HG03571 (cell line): ENCODE measurements at regions not wholly inside any gene's neighbourhood (a gene's known extent, or its start where the extent isn't known, plus 50 kb on each side); places are given as distances from the start of the nearest gene placed in this dataset.
A peak's percentile ranks its signal among the peaks of the same experiment; 100 is the strongest.
"Not testable (repeated sequence)": the region's sequence is repeated elsewhere in the genome, so short reads cannot be mapped to it uniquely, and the experiment has no call there.

Experiments used
- ATAC-seq: cut with Tn5 transposase; IDR thresholded peaks from one replicate; pipeline ENCODE4 v1.9.1; 2021; ENCODE audit not compliant: unreplicated experiment

DNA sequence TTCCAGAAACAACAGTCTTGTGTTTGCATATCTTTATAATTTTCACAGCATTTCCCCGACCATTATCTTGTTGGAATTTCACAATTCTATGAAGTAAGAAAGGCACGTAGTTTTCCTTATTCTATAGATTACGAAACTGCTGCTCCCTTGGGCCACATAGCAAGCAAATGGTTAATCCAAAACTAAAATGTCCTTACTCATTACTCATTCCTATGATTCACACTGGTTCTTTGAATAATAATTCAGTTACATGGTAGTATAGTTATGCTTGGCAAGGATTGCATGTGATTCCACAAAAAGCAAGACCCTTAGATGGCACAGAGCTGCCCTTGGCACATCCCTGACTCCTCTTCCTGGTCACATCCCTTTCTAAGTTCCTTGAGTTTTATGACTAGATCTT is 51.2 kb downstream of the OR13H1 start:
- no peak for ATAC-seq

DNA sequence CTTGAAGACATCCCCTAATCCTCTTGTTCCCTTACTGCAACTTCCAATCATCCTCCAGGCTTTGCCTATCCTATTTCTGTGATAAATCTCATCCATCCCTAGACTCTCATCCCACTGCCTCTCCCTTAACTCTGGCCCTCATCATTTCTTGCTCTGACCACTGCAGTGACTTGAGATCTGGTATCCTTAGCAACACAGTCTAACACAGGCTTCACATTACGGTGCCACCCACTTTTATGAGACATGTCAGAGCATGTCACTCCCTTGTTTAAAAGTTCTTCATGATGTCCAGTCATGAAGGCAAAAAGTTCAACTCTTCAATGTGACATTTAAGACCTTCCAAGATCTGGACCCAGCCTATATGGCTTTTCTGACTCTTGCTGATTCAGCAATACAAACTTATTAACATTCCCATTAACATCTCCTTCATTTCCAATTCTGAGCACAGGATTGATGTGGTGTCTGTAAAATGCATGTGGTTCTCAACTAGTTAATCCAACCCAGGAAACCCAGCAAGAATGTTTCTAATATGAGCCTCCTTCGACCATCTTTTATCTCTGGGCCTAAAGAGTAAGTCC is 64.0 kb downstream of the OR13H1 start:
- no peak for ATAC-seq

DNA sequence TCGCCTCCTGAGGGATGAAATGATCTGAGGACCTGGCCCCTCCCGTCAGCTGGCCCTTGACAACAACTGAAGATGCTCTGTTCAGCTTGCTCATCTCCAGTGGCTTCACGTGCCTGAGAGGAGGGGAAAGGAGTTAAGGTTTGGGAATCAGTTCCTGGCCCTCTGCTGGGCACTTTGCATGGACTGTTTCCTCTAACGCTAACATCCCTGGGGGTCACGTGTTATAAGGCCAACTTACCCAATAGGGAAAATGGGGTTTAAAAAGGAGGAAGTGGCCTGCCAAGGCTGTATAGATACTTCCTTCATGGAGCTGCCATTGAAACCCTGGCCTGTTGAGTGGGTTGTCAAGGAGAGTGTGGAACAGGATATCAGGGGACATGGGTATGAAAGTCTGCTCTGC is 65.6 kb downstream of the OR13H1 start:
- no peak for ATAC-seq

DNA sequence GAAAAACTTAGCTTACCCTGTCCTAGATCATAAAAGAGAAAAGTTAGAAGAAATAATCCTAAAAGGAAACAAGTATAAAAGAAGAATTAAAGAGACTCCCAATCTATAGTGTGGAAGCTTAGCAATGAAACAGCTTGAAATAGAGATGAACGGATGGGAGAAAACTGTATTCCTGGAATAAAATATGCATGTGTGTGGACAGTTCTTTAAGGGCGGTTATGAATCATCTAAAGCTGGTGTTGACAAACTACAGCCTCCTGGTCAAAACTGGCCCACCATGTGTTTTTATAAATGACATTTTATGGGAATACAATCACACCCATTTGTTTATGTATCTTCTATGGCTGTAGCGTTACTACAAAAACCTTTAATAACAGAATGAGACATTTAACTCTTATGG is 69.4 kb downstream of the OR13H1 start:
- no peak for ATAC-seq

DNA sequence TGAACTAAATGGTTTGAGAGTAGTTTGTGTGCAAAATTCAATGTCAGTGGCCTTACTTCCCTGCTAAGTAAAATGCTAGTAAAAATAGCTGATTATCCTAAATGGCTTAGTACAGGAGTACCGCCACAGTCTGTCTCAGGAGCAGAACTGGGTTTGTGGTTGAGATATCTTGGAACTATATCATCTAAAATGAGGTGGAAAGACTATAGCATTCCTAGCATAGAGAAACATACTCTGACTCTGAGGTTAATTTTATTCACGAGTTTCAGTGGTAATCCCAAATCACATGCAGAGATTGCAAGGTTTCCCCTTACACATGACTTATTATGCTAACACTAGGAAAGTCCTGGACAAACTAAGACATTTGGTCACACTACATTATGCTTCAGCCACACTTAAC is 70.4 kb downstream of the OR13H1 start:
- no peak for ATAC-seq

DNA sequence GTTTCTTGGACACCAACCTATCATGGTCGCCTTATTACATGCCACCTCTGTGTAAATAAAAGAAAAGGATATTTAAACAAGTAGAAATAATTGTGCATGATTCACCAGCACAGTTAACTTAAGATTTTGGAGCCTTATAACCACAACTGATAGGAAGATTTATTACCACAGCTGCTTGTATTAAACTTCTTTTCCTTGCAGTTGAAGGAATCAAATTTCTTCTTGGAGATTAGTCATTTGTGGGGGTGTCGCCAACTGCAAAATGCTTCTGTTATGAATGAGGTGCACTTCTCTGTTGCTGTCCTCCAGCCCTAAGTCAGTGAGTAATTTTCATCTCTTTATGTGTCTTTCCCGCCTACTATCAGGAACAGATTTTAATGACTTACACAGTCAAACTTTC is 73.3 kb downstream of the OR13H1 start:
- ATAC-seq, result no peak

DNA sequence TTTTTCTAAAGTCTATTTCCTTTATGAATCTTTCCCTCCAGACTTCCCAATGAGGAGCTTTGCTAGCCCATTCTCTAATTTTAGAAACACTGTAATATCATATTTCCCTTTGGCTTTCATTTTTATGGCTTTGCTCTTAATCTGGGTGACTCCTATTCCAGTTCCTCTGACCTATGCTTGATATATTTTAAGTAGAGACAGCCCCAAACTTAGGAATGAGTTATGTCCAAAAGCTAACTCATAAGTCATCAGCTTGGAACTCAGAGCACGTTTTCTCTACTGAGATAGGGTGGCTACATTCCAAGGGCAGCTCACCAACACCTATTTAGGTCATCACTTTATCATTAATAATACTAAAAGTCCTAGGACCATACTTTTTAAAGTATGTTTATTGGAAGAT is 77.8 kb downstream of the OR13H1 start:
- no peak for ATAC-seq

DNA sequence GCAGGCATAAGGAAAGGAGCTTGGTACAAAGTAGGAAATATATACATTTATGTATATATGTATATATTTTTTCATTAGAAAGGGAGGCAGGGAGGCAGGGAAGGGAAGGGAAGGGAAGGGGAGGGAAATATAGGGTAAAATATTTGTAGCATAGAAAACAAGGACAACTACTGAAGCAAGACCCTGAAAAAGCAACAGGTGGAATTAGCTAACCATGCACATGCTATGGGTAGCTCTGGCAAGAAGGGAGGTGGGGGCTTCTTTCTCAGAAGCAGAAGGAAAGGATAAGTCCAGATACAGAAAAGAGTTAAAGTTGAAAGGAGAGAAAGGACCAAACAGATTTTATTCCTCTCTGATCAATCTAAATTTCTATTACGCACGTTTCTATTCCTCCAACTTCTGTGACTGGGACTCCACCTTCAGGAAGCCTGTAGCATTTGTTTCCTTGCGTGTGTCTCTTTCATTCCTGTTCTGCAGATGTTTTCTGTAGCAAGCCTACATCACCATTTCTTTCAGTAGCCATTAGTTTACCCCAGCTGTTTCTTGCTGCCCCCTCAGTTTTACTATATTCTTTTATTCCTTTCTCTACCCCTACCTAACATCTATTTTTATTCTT is 82.9 kb downstream of the OR13H1 start:
- ATAC-seq, result no peak

DNA sequence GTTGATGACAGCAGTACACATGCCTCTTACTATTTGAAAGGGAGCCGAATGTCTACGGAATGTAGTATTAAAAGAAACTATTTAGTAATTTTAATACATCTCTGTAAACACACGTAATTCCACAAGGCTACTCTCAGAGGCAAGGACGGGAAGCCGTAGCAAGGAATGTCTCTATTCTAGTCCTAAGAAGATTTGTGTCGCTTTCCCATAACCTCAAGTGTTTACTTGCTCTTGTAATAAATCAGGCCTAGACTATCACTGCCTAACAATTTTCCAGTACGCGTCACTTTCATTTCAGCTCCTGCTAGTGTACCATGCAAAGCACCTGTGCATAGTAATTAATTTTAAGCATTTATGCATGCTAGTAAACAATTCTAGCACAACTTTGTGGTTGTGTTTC is 86.7 kb downstream of the OR13H1 start:
- ATAC-seq, result no peak

DNA sequence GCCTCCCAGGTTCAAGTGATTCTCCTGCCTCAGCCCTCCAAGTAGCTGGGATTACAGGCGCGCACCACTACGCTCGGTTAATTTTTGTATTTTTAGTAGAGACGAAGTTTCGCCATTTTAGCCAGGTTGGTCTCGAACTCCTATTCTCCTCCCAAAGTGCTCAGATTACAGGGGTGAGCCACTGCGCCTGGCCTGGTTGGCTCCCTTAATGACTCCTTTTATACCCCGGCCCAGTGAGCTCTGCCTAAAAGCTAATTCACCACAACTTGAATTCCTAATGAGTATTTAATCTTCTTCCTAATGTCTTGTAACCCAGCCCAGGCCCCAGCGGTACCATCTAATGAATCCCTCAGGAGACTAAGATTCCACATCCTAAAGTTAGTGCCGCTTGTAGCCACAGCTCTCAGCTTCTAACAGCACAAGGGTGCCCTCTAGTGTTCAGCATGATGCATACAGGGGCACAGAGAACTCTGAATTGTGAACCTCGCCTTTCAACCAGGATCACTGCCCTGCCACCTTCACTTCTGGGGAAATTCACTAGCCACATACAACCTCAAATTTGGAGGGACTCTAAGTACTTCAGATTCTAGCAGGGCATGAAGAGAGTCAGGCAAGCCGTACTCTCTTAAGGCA is 89.5 kb downstream of the OR13H1 start:
- ATAC-seq, result peak; percentile 57

DNA sequence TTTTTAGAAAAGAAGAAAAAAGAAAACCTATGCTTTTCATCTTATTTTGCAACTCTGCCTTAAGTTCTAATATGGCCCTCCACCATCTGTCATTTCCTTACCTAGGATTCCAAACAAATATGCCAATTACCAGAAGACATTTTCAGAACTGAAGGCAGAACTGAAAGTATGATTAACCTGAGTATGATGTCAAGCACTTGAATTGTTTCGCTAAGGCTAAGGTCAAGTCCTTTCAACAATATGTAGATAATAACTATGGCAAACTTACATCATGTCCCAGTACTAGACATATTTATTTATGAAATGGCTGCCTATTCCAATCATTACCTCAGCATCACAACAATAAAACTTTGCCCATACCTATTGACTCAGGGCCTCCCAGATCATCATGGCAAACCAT is 91.0 kb downstream of the OR13H1 start:
- ATAC-seq, result no peak

DNA sequence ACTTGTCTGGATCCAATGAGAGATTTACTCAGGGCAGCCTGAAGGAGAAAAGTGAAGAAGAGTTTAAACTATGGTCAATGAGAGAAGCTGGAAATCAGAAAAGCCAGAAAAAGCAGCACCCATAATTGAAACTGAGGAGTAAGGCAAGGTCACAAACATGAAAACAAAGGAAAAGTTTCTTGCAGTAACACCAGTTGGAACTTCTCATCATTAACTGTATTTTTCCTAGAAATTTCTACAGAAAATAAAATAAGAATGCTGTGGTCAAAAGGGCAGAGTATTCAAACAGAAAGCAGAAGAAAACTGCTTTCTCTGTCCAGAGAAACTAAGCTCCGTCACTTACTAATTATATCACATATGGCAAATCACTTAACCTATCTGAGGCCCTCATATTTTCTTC is 102.2 kb downstream of the OR13H1 start:
- ATAC-seq, result no peak

DNA sequence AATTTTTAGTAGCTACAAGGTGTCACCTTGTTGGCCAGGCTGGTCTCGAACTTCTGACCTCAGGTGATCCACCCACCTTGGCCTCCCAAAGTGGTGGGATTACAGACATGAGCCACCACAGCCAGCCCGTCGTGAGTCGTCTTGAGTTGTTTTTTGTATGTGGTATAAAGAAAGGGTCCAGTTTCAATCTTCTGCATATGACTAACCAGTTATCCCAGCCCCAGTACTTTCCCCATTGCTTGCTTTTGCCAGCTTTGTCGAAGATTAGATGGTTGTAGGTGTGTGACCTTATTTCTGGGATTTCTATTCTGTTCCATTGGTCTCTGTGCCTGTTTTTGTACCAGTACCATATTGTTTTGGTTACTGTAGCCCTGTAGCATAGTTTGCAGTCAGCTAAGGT is 105.9 kb downstream of the OR13H1 start:
- no peak for ATAC-seq

DNA sequence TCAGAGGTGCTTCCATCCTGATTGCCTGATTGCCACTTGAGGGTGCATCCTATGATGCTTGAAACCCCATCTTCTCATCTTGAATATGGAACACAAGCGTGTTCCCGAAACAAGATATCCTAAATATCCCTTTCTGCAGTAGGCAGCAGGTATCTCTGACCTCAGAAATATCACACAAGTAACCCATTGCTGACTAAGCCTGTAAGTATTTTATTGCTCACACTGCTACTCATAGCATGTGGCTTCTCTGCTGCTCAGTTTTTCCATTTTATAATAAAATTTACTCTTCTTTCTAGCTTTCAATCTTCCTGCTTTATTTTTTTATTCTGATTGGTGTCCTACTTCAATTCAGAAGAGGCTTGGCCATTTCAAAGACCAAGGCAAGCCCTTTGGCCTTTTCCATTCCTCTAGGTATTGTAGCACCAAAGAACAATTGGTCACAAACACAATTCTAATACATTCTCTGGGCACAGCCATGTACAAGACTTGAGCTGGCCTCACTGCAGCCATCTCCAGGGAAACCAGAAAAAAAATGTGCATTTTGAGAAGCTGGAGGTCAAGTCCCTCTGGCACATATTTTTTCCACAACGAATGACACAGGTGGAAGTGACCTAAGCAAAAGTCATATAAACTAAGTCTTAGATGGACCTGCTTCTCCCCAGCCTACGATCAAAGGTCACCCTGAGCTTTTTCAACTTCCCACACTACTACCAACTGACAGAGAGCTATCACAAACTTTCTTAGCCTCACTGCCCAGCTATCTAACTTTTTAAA is 107.0 kb downstream of the OR13H1 start:
- no peak for ATAC-seq

DNA sequence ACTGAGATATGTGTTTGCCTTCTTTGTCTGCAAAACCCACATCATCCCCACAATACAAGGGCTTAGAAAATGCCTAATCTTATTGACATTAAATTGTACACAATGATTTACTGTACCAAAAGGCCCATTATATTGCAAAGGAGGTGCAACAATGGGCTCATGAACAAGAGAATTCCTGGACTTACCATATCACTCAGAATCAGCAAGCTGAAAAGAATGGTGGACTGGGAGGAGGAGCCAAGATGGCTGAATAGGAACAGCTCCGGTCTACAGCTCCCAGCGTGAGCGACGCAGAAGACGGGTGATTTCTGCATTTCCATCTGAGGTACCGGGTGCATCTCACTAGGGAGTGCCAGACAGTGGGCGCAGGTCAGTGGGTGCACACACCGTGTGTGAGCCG is 119.9 kb downstream of the OR13H1 start:
- ATAC-seq, result not testable (repeated sequence)

DNA sequence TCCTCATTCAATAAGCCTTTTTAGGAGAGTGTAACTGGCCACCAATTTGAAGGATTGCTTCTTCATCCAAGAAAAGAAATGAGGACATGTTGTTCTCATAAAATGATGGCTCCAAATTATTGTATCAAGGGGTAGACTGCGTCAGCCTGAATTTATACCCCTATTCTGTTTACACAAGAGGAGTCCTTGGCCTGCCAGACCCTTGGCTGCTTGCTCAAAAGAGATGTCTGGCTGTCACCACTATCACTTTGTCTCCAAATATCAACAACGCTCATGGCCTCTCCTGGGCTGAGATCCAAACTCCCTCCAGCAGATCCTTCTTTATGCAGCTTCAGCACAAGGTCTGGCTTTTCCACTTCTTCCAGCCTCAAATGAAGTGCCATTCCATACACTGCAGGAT is 127.9 kb downstream of the OR13H1 start:
- no peak for ATAC-seq

DNA sequence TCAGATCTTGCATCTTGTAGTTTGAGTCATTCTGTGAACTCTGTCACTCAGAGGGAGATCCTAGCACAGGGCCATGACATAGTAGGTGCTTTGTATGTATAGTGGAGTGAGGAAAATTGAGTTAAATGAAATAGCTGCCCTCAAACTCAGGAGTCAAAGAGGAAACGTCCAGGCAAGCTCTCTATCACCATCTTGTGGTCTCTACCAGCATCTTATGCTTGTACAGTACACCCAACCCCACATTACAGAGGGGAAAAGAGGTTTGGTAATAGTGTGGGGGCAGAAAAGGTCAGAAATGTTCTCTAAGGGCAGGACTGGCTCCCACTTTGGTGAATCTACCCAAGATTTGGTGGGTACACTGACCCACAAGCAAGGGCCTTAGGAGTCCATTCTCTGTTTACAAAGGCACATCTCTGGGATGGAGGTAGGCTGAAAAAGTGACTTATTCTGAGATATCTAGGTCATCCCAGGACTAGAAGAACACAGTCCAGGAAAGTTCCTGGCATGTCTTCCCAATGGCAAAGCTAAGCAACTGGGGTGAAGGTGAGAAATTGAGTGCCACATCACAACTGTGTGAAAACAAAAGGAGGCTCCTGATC is 131.8 kb downstream of the OR13H1 start:
- no peak for ATAC-seq

DNA sequence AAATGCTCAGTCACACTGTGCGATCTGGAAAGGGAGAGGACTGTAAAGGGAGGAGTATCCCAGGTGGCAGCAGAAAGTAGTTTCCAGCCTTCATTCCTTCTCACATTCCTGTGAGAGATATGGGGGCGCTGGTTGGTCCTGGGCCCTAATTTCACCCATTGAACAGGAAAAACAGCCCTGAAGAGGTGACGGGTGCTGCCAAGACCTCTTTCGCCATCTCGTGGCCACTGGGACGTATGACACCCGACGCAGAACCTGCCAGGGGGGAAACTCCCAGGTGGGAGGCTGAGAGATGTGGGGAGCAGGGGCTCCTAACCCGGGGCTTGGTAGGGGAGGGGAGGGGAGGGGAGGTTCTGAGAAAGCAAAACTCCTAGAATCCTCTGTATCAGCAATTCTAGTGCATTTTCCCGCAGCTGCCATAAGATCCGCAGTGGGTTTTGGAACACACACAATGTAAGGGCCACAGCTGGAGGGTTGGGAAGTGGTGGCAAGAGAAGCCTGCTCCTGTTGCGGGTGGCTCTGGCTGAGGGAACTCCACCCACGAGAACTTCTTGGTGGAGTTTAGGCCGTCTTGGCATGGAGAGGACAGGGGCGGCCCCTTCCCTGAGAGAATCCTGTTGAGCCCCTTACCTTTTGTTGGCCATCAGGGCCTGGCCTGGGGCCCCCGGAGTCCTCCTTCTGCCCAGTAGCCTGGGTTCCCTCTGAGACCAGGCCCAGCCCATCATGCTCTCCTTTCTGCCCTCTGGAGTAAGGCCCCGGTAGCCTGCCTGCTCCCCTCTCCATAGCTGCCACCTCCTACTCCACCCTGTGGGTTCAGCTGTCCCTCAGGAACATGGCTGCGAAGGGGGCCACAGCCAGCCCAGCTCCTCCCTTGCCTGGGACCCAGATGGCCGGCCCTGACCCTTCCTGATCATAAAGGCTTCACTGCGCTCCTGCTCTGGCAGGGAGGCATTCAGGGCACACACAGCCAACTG is 134.1 kb downstream of the OR13H1 start:
- ATAC-seq, result no peak

DNA sequence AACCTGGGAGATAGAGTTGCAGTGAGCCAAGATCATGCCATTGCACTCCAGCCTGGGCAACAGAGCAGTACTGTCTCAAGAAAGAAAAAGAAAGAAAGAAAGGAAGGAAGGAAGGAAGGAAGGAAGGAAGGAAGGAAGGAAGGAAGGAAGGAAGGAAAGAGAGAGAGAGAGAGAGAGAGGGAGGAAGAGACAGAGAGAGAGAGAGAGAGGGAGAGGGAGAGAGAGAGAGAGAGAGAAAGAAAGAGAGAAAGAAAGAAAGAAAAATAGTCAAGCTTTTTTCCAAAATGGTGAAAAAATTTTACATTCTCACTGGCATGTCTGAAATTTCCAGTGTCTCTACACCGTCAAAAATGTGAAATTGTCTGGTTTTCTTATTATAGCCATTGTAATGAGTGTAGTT is 138.9 kb downstream of the OR13H1 start:
- not testable (repeated sequence) for ATAC-seq

DNA sequence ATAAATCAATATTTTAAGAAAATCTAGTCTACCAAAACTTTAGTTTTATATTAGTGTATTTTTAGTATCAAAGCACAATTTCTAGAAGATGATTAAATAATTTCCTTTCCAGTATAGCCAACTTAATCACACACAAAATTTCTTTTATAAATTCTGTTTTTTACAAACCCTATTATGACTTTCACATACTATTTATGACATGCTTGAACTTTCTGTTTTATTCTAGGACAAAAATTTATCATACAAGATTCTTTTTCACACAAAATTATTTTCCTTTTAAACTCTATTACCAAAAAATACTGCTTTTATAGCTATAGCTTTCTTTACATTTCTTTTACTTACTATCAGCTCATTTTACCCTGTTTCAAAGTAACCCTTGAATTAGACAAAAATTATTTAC is 149.5 kb downstream of the OR13H1 start:
- ATAC-seq, result no peak

DNA sequence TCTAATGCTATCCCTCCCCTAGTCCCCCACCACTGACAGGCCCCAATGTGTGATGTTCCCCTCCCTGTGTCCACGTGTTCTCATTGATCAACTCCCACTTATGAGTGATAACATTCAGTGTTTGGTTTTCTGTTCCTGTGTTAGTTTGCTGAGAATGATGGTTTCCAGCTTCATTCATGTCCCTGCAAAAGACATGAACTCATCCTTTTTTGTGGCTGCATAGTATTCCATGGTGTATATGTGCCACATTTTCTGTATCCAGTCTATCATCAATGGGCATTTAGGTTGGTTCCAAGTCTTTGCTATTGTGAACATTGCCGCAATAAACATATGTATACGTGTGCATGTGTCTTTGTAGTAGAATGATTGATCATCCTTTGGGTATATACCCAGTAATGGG is 153.1 kb downstream of the OR13H1 start:
- not testable (repeated sequence) for ATAC-seq
